ENCODE measurements at regions not wholly inside any gene's neighbourhood (a gene's known extent, or its start where the extent isn't known, plus 50 kb on each side); places are given as distances from the start of the nearest gene placed in this dataset.

DNA sequence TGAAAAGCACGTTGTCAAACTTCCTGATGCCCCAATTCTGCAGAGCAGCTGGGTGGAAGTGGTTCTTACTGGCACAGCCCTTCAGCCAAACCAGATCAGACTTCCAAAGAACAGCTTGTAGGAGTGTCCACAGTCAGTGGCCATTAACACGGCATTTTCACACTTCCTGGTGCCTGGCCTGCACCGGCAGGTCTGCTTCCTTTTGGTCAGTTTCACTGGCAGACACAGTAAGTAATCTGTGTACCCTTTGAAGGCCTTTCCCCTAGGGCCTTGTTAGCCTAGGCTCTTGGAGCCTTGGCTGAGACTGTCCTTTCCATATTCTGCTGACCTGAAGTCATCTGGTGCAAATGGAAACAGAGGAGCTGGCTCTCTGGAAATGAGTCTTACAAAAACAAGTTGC lies 297.5 kb upstream of the TNC start:
- DNase-seq (ENCODE audit: low spot score): no peak
- Histone ChIP-seq H2AFZ (ENCODE audit: low read length) (no peak overlapping the region), H3K36me3 (replicated peaks in 1 of 2; ENCODE audit: control insufficient read depth in 1 of 2, insufficient read depth in 2 of 2, low read length in 2 of 2) (no peaks in the 10 kb centered on the region), H3K4me3 (replicated peaks in 1 of 3; ENCODE audit: insufficient read depth in 1 of 3, low read depth in 2 of 3, low read length in 3 of 3) (no peak overlapping the region), H4K20me1 (ENCODE audit: insufficient read depth, low read length) (no peaks in the 10 kb centered on the region), H3K4me2 (ENCODE audit: low read depth, low read length) (no peak overlapping the region), H3K9me3 (ENCODE audit: low read length) (peaks cover 3% of the 10 kb centered on the region), H3K27ac (ENCODE audit: extremely low read length, insufficient read depth, low read length) (no peak overlapping the region), H3K4me1 (ENCODE audit: insufficient read depth, low read length) (no peaks in the 10 kb centered on the region), H3K9ac (ENCODE audit: insufficient read depth, low read depth, low read length) (no peak overlapping the region), H3K27me3 (ENCODE audit: control insufficient read depth in 1 of 2, insufficient read depth in 2 of 2, low read length in 2 of 2) (no peaks in the 10 kb centered on the region), H3K79me2 (ENCODE audit: insufficient read depth, low read length) (no peaks in the 10 kb centered on the region)
- no TSS peak for BruUV-seq (replicated peaks)
- ATAC-seq: no peak
- in situ Hi-C loops (cut with HindIII; ENCODE audit: extremely low pct_ligation_motif_present, low pct_unique_long_range_greater_than_20kb): no loop called here
- intact Hi-C loops (cut with micrococcal nuclease; ENCODE audit: unreplicated experiment): no loop called here
- ChIA-PET CTCF (ENCODE audit: low intra/inter-chr PET ratio, low total read pairs) (no interaction called here), POLR2A (no interaction called here)
- 33% methylated on average over 3 of the region's 3 CpGs for WGBS (ENCODE audit: low lambda C conversion rate)
- TF ChIP-seq KDM2A (CRISPR knock-in tag; IDR thresholded peaks at IDR 0.05; ENCODE audit: borderline replicate concordance, low read depth): no peak
- TF ChIP-seq, protein P1, sequence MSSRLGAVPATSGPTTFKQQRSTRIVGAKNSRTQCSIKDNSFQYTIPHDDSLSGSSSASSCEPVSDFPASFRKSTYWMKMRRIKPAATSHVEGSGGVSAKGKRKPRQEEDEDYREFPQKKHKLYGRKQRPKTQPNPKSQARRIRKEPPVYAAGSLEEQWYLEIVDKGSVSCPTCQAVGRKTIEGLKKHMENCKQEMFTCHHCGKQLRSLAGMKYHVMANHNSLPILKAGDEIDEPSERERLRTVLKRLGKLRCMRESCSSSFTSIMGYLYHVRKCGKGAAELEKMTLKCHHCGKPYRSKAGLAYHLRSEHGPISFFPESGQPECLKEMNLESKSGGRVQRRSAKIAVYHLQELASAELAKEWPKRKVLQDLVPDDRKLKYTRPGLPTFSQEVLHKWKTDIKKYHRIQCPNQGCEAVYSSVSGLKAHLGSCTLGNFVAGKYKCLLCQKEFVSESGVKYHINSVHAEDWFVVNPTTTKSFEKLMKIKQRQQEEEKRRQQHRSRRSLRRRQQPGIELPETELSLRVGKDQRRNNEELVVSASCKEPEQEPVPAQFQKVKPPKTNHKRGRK (CRISPR knock-in tag; IDR thresholded peaks at IDR 0.05): no peak
- TF ChIP-seq, protein P2, sequence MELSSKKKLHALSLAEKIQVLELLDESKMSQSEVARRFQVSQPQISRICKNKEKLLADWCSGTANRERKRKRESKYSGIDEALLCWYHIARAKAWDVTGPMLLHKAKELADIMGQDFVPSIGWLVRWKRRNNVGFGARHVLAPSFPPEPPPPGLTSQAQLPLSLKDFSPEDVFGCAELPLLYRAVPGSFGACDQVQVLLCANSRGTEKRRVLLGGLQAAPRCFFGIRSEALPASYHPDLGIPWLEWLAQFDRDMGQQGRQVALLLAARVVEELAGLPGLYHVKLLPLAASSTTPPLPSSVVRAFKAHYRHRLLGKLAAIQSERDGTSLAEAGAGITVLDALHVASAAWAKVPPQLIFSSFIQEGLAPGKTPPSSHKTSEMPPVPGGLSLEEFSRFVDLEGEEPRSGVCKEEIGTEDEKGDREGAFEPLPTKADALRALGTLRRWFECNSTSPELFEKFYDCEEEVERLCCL (CRISPR knock-in tag; IDR thresholded peaks at IDR 0.05; ENCODE audit: borderline replicate concordance): no peak
- no peak for TF ChIP-seq RFX1 (IDR thresholded peaks at IDR 0.05)
- TF ChIP-seq MEIS1 (CRISPR knock-in tag; IDR thresholded peaks at IDR 0.05; ENCODE audit: borderline replicate concordance): no peak
- TF ChIP-seq ZNF549 (CRISPR knock-in tag; IDR thresholded peaks at IDR 0.05): no peak
- no peak for TF ChIP-seq MED1 (CRISPR knock-in tag; IDR thresholded peaks at IDR 0.05)
- no peak for TF ChIP-seq TCF7 (IDR thresholded peaks at IDR 0.05; ENCODE audit: low read depth)
- no peak for FAIRE-seq
